ENCODE measurements at regions not wholly inside any gene's neighbourhood (a gene's known extent, or its start where the extent isn't known, plus 50 kb on each side); places are given as distances from the start of the nearest gene placed in this dataset.

DNA sequence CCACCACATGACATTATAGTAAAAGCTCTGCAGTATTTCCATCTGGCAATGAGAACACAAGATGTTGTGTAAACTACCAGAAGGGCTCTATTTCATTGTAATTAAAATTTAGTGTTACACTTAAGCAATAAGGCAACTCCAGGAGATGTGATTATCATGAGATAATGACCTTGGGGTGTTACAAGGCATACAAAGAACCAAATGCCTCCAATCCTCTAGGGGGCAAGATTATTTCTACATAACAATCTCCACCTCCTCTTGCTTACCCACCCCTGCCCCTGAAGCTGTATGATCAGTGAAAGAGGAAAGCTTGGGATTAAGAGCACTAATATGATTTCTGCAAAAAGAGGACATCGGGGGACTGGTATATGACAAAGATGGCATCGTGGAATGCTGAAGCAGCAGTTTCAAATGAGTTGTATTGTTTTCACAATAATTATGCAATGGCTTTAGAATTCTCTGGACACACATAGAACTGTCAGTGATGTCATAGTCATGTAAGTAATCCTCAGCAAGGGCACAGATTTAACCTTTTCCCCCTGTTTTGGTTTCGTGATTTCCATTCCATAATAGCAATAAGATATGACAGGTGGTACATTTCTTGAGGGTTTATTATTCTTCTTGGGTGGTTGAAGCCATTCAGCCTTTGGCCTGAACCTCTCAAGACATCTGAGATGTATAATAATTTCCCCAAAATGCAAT, 295.3 kb downstream of the MZT1 start:
- TF ChIP-seq, protein P1, sequence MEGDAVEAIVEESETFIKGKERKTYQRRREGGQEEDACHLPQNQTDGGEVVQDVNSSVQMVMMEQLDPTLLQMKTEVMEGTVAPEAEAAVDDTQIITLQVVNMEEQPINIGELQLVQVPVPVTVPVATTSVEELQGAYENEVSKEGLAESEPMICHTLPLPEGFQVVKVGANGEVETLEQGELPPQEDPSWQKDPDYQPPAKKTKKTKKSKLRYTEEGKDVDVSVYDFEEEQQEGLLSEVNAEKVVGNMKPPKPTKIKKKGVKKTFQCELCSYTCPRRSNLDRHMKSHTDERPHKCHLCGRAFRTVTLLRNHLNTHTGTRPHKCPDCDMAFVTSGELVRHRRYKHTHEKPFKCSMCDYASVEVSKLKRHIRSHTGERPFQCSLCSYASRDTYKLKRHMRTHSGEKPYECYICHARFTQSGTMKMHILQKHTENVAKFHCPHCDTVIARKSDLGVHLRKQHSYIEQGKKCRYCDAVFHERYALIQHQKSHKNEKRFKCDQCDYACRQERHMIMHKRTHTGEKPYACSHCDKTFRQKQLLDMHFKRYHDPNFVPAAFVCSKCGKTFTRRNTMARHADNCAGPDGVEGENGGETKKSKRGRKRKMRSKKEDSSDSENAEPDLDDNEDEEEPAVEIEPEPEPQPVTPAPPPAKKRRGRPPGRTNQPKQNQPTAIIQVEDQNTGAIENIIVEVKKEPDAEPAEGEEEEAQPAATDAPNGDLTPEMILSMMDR (IDR thresholded peaks at IDR 0.05; ENCODE audit: unreplicated experiment): no peak
- H3K27ac Mint-ChIP-seq (ENCODE audit: low read depth, unreplicated experiment): no peak overlapping the region
- no TSS peak for BruUV-seq (replicated peaks)
- H3K4me1 Mint-ChIP-seq (ENCODE audit: insufficient read depth, unreplicated experiment): no peaks in the 10 kb centered on the region
- no peak for DNase-seq (ENCODE audit: unreplicated experiment)
- intact Hi-C loops (cut with micrococcal nuclease): no loop called here
- no peaks in the 10 kb centered on the region for H3K9me3 Mint-ChIP-seq (ENCODE audit: unreplicated experiment)
- H3K36me3 Mint-ChIP-seq (ENCODE audit: insufficient read depth, unreplicated experiment): no peaks in the 10 kb centered on the region
- POLR2A ChIA-PET: no interaction called here
- H3K4me3 Mint-ChIP-seq (ENCODE audit: unreplicated experiment): no peak overlapping the region
- CTCF ChIA-PET: interaction anchor here (0.6 kb wide), 2 partner anchors 26 to 495 kb away, joined by 3 read pairs; no protein-coding TSS in a partner anchor
- H3K27me3 Mint-ChIP-seq (ENCODE audit: insufficient read depth, unreplicated experiment): peaks cover 17% of the 10 kb centered on the region

DNA sequence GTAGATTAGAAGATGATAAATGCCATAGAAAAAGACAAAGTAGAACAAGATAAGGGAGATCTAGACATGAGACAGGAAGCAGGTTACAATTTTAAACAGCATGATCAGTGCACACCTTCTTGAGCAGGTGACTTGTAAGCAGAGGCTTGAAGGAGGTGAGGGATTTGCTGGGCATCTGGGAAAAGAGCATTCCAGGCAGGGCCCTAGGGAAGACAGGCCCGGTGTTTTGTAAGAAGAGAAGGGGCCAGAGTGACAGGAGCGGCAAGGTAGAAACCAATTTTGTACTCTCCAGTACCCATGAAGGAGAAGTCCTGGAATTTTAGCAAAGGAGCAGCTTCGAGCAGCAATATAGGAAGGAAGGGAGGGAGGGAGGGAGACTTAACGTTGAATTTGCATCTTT, 296.5 kb downstream of the MZT1 start:
- intact Hi-C loops (cut with micrococcal nuclease): no loop called here
- ChIA-PET POLR2A (no interaction called here), CTCF (interaction anchor here (0.6 kb wide), 1 partner anchor 188 kb away, joined by 3 read pairs; no protein-coding TSS in a partner anchor)
- TF ChIP-seq, protein P1 (IDR thresholded peaks at IDR 0.05; ENCODE audit: unreplicated experiment): no peak
- H3K4me3 Mint-ChIP-seq (ENCODE audit: unreplicated experiment): no peak overlapping the region
- DNase-seq (ENCODE audit: unreplicated experiment): no peak
- no peak overlapping the region for H3K27ac Mint-ChIP-seq (ENCODE audit: low read depth, unreplicated experiment)
- peaks cover 17% of the 10 kb centered on the region for H3K27me3 Mint-ChIP-seq (ENCODE audit: insufficient read depth, unreplicated experiment)
- no TSS peak for BruUV-seq (replicated peaks)
- no peaks in the 10 kb centered on the region for H3K9me3 Mint-ChIP-seq (ENCODE audit: unreplicated experiment)
- no peaks in the 10 kb centered on the region for H3K4me1 Mint-ChIP-seq (ENCODE audit: insufficient read depth, unreplicated experiment)
- no peaks in the 10 kb centered on the region for H3K36me3 Mint-ChIP-seq (ENCODE audit: insufficient read depth, unreplicated experiment)

DNA sequence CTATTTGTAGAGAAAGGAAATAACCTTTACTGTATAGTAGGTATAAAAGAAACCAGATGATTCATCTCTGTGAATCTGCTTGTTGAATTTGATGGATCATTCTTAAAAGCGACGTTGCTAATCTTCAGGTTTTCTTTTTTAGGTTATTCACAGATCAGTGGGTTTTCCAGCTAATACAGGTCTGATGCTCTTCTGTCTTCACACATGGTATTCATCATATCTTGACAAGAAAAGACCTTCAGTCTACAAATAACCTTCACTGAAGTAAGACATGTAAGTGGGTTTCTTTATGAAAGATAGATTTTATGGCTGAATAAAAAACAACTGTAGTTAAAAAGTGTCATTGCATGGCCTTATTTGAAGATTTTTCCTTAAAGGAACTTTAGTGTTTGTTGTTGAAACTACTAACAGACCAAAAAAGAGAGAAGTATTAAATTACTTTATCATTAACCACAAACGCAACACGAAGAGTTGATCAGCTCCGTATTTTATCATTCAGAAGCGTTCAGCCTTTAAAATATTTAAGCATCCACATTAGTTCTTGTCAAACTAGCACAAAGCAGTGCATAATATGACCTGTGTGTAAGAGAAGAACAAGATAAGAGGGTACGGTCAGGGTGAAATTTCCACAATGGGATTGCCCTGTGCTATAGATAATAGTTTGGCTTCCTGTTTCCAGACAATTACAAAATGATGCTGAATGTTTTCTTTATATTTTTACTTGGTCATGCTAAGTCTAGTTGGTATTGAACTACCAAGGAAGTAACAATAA, 299.5 kb downstream of the MZT1 start:
- Mint-ChIP-seq H3K4me1 (ENCODE audit: insufficient read depth, unreplicated experiment) (no peaks in the 10 kb centered on the region), H3K4me3 (ENCODE audit: unreplicated experiment) (no peak overlapping the region), H3K9me3 (ENCODE audit: unreplicated experiment) (no peaks in the 10 kb centered on the region), H3K27ac (ENCODE audit: low read depth, unreplicated experiment) (no peak overlapping the region), H3K36me3 (ENCODE audit: insufficient read depth, unreplicated experiment) (no peaks in the 10 kb centered on the region), H3K27me3 (ENCODE audit: insufficient read depth, unreplicated experiment) (peaks cover 29% of the 10 kb centered on the region)
- no TSS peak for BruUV-seq (replicated peaks)
- intact Hi-C loops (cut with micrococcal nuclease): no loop called here
- ChIA-PET POLR2A (no interaction called here), CTCF (no interaction called here)
- TF ChIP-seq, protein P1 (IDR thresholded peaks at IDR 0.05; ENCODE audit: unreplicated experiment): no peak
- DNase-seq (ENCODE audit: unreplicated experiment): no peak

DNA sequence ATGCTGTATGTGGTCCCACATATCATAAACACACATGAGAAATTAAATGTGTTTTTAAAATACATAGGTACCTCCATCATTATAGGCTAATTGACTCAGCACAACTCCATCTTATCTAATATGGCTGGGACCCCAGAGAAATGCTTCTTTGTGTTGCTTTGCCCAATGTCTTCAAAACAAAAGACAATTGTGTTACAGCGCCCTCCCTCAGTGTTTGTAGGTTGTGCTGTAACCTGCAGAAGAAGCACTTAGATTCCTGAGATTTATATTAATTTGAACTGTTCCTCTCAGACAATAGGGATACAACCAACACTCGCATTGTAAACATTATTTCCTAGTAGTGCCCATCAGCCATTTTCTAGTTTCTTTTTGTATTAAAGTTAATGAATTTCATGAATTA, 303.4 kb downstream of the MZT1 start:
- POLR2A ChIA-PET: no interaction called here
- Mint-ChIP-seq H3K4me3 (ENCODE audit: unreplicated experiment) (no peak overlapping the region), H3K27ac (ENCODE audit: low read depth, unreplicated experiment) (no peak overlapping the region), H3K27me3 (ENCODE audit: insufficient read depth, unreplicated experiment) (peaks cover 41% of the 10 kb centered on the region), H3K4me1 (ENCODE audit: insufficient read depth, unreplicated experiment) (no peaks in the 10 kb centered on the region), H3K9me3 (ENCODE audit: unreplicated experiment) (no peaks in the 10 kb centered on the region), H3K36me3 (ENCODE audit: insufficient read depth, unreplicated experiment) (no peaks in the 10 kb centered on the region)
- TF ChIP-seq, protein P1 (IDR thresholded peaks at IDR 0.05; ENCODE audit: unreplicated experiment): no peak
- intact Hi-C loops (cut with micrococcal nuclease): no loop called here
- no peak for DNase-seq (ENCODE audit: unreplicated experiment)
- no TSS peak for BruUV-seq (replicated peaks)
- CTCF ChIA-PET: no interaction called here

Data from MCF 10A (cell line).